GM06990 (cell line): ENCODE measurements at regions not wholly inside any gene's neighbourhood (a gene's known extent, or its start where the extent isn't known, plus 50 kb on each side); places are given as distances from the start of the nearest gene placed in this dataset.

Source experiments
- DNase-seq: peaks from one replicate; pipeline ENCODE4 v3.0.0-alpha.2; 2011; ENCODE audit not compliant: insufficient read length; ENCODE audit errors: extremely low read depth
- H3K27me3 ChIP-seq: replicated peaks from 2 replicates; pipeline ENCODE4 v1.6.0; 2011; ENCODE audit warnings: low read length; ENCODE audit not compliant: control insufficient read depth, insufficient read depth
- H3K36me3 ChIP-seq: 2 replicates; pipeline ENCODE4 v1.5.1; 2011; ENCODE audit warnings: low read length; ENCODE audit not compliant: control insufficient read depth, insufficient read depth
- H3K4me3 ChIP-seq: replicated peaks from 2 replicates; pipeline ENCODE4 v1.5.1; 2011; ENCODE audit warnings: low read depth, mild to moderate bottlenecking, control low read depth, low read length
- TF ChIP-seq, protein P1 (sequence below): IDR thresholded peaks from 2 replicates; pipeline ENCODE4 v1.5.1; 2011; ENCODE audit warnings: low read length, control low read depth, mild to moderate bottlenecking, inconsistent platforms; ENCODE audit not compliant: insufficient read depth, poor library complexity, severe bottlenecking

DNA sequence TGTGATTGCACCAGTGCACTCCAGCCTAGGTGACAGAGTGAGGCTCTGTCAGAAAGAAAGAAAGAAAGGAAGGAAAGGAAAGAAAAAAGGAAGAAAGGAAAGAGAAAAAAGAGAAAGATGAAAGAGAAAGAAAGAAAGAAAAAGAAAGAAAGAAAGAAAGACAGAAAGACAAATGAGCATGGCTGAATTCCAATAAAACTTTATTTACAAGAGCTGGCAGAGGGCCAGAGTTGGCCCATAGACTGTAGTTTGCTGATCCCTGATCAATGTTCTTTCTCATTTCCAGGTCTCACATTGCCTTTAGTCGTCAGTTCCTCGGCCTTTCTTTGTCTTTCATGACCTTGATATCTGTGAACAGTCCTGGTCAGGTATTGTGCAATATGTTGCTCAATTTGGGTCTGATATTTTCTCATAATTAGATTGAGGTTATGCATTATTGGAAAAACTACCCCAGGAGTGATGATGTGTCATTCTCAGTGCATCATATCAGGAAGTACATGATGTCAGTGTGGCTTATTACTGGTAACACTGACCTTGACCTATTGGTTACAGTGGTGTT is 68.5 kb upstream of the MED9 start:
- Histone ChIP-seq H3K4me3 (no peak overlapping the region), H3K36me3 (no peaks in the 10 kb centered on the region), H3K27me3 (peaks cover 2% of the 10 kb centered on the region)
- TF ChIP-seq, protein P1, sequence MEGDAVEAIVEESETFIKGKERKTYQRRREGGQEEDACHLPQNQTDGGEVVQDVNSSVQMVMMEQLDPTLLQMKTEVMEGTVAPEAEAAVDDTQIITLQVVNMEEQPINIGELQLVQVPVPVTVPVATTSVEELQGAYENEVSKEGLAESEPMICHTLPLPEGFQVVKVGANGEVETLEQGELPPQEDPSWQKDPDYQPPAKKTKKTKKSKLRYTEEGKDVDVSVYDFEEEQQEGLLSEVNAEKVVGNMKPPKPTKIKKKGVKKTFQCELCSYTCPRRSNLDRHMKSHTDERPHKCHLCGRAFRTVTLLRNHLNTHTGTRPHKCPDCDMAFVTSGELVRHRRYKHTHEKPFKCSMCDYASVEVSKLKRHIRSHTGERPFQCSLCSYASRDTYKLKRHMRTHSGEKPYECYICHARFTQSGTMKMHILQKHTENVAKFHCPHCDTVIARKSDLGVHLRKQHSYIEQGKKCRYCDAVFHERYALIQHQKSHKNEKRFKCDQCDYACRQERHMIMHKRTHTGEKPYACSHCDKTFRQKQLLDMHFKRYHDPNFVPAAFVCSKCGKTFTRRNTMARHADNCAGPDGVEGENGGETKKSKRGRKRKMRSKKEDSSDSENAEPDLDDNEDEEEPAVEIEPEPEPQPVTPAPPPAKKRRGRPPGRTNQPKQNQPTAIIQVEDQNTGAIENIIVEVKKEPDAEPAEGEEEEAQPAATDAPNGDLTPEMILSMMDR, result no peak
- DNase-seq, result no peak

DNA sequence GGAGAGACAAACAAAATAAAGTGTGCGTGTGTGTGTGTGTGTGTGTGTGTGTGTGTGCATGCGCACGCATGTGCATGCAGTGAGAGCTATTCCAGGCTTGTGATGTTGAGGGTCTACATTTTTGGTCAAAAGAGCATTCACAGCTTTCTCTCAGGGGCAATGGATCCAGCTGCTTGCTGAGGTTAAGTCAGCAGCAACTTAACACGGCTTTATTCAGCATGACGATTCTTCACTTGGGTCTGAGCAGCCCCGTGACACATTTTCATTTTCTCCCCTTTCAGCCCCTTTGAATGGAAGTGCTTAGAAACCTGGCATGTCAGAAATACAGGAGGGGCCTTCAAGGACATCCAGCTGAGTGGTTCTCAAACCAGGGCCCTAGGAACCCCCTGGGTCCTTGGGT is 66.4 kb upstream of the MED9 start:
- no peaks in the 10 kb centered on the region for H3K36me3 ChIP-seq
- peaks cover 2% of the 10 kb centered on the region; the same call in 1 of the 2 replicates for H3K27me3 ChIP-seq
- DNase-seq, result no peak
- TF ChIP-seq, protein P1, result no peak
- H3K4me3 ChIP-seq, result no peak overlapping the region

DNA sequence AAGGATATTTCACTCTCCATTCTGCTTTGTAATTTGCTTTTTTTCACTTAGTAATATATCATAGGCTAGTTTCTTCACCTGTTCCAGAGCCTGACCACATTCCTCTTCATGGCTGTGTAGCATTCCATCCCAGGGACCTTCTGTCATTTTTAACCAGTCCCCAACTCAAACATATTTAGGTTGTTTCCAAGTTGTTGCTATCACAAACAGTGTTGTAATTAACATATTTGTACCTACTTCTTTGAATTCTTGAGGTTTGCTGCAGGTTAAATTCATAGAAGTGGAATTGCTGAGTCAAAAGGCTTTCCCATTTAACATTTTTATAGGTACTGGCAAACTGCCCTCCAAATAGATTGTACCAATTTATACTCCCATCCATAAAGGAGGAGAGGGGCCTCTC is 65.1 kb upstream of the MED9 start:
- DNase-seq, result no peak
- TF ChIP-seq, protein P1, result no peak

DNA sequence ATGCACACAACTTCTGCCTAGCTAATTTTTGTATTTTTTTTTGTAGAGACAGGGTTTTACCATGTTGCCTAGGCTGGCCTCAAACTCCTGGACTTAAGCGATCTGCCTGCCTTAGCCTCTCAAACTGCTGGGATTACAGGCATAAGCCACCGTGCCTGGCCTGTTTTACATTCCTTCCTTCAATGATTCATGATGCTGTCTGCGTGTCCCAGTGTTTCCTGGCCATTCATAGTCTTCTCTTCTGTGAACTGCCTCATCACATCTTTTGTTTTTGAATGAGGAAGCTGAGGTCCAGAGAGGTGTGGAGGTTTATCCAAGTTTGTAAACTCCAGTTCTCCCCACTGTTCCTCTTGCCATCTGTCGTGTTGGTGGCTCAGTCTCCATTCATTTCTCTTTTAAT is 64.5 kb upstream of the MED9 start:
- Histone ChIP-seq H3K4me3 (no peak overlapping the region), H3K27me3 (peaks cover 2% of the 10 kb centered on the region; the same call in 1 of the 2 replicates), H3K36me3 (no peaks in the 10 kb centered on the region)
- no peak for DNase-seq
- TF ChIP-seq, protein P1, result no peak

More for the DNA sequence above, 65.1 kb upstream of the MED9 start:
- Histone ChIP-seq H3K4me3 (no peak overlapping the region), H3K36me3 (no peaks in the 10 kb centered on the region), H3K27me3 (peaks cover 2% of the 10 kb centered on the region; the same call in 1 of the 2 replicates)

DNA sequence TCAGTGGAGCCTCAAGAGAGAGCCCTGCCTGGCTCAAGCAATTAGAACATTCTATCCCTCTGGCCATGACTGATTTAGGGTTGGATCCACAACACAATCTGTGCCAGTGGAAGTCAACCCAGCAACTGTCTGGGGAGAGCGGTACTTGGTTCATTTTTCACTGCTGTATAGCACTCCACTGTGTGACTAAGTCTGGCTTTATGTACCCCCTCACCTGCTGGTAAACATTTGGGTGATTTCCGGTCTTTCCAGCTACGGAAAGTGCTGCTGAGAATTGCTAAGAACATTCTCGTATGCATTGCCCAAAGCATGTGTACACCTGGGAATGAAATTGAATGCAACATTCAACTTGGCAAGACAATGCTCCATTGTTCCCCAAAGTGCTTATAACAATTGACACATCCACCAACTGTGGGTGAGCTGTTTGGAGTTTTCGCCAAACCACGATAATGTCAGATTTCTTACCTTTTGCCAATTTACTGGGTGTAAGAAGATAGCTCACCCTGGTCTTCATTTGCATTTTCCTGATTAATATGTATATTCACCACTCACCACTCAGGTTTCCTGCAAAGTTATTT is 63.5 kb upstream of the MED9 start:
- no peak for DNase-seq
- no peak overlapping the region for H3K4me3 ChIP-seq
- no peaks in the 10 kb centered on the region for H3K36me3 ChIP-seq
- TF ChIP-seq, protein P1, result no peak
- peaks cover 2% of the 10 kb centered on the region; the same call in 1 of the 2 replicates for H3K27me3 ChIP-seq

DNA sequence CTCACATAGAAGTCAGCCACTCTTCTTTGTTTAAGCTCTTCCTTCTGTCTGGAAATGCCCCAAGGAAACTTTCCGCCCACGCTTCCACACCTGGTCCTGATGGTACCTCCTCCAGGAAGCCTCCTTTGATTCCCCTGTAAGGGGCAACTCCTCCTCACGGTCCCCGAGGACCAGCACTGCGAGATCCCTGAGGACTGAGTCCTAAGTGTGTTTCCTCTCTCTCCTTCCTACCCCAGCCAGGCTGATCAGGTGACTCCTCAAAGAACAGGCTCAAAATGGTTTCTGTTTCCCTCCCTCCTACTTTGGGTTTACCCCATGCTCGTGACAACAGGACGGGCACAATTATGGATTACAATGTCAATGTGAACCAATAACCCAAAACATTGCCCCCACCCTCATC is 63.0 kb upstream of the MED9 start:
- TF ChIP-seq, protein P1, result no peak
- no peak overlapping the region for H3K4me3 ChIP-seq

More for the DNA sequence above, 63.0 kb upstream of the MED9 start:
- Histone ChIP-seq H3K27me3 (peaks cover 2% of the 10 kb centered on the region; the same call in 1 of the 2 replicates), H3K36me3 (no peaks in the 10 kb centered on the region)
- DNase-seq, result no peak
